ENCODE measurements at regions not wholly inside any gene's neighbourhood (a gene's known extent, or its start where the extent isn't known, plus 50 kb on each side); places are given as distances from the start of the nearest gene placed in this dataset.

DNA sequence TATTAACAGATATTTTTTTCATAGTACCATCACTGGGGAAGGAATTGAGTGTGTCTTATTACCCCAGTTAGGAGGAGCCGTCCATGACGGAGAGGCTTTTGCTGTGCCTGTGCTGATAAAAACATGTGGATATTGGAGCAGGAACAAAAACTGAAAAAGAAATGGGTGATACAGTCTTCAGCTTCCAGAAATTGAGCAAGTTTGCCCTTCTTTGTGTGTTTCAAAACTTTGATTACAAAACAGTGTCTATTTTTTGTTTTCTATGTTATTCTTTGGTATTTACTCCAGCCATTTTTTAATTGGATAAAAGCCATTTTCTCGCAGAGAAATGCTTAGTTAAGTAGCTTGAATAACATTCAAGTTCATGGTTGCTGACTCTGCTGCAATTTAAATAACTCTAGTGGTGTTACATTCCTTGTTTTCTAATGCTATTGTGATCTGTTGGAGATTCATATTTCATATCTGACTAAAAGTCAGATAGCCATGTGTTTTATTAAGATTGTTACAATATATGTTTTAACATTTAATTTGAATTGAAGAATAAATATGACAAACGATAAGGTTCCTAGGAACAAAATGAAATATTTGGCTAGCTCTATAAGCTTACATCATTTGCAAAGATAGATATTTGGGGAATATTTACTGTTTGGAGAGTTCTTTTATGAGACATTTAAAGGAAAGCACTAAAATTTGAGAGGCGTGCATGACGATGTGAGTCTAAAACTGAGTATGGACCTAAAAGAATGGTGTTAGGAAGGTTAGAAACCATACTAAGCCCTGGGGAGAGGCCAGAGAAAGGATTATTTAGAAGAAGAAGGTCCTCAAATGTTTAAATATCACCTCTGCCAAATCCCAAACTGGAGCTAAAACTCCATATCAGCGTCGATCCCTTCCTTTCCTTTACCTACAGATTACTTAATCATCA is 747.3 kb upstream of the CELF2 start:
- no peaks in the 10 kb centered on the region for H3K9me3 ChIP-seq (ENCODE audit: control insufficient read depth in 2 of 2, low read length in 2 of 2)
- no peak overlapping the region for H3K4me3 ChIP-seq (ENCODE audit: low read depth, low read length)
- Mint-ChIP-seq H3K4me1 (no peaks in the 10 kb centered on the region), H3K27me3 (no peaks in the 10 kb centered on the region), H3K27ac (no peak overlapping the region), H3K4me3 (no peak overlapping the region), H3K36me3 (no peaks in the 10 kb centered on the region), H3K9me3 (peaks cover 0 to 3% (median 0%) of the 10 kb centered on the region in 7 donors)
- H3K27me3 ChIP-seq (ENCODE audit: control insufficient read depth, insufficient read depth, low read length) = no peaks in the 10 kb centered on the region
- H3K36me3 ChIP-seq (ENCODE audit: control insufficient read depth, insufficient read depth, low read length) = no peaks in the 10 kb centered on the region
- no peaks in the 10 kb centered on the region for H3K4me1 ChIP-seq (ENCODE audit: control insufficient read depth, insufficient read depth, low read length, poor library complexity, severe bottlenecking)
- H3K27ac ChIP-seq (ENCODE audit: insufficient read depth, low read length, poor library complexity, severe bottlenecking) = no peak overlapping the region
- no peak for DNase-seq
- ATAC-seq (ENCODE audit: low read depth in 2 of 2) = no peak

DNA sequence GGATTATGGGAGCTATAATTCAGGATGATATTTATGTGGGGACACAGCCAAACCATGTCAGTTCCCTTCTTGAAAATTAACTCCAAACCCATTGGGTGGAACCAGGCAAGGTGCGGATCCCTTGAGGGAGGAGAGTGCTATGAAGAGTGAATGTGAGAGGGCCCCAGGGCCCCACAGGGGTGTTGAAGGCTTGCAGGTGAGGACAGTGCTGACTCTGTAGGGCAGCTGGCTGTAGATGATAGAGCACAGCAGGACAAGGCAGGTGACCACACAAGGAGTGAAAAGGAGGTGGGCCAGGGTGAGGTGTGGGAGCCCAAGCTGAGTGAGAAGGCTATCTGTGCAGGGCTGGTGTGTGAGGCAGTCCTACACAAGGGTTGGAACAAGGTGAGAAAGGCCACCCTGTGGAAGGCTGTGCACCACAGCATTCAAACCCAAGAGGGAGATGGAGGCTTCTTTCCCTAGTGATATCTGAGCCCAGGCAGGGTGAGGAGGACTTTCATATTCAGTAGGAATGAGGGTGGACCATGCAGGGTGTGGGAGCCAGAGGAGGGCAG is 746.0 kb upstream of the CELF2 start:
- Histone ChIP-seq H3K4me1 (ENCODE audit: control insufficient read depth, insufficient read depth, low read length, poor library complexity, severe bottlenecking) (no peaks in the 10 kb centered on the region), H3K36me3 (ENCODE audit: control insufficient read depth, insufficient read depth, low read length) (no peaks in the 10 kb centered on the region), H3K4me3 (ENCODE audit: low read depth, low read length) (no peak overlapping the region), H3K27me3 (ENCODE audit: control insufficient read depth, insufficient read depth, low read length) (no peaks in the 10 kb centered on the region), H3K9me3 (ENCODE audit: control insufficient read depth in 2 of 2, low read length in 2 of 2) (no peaks in the 10 kb centered on the region), H3K27ac (ENCODE audit: insufficient read depth, low read length, poor library complexity, severe bottlenecking) (no peak overlapping the region)
- ATAC-seq (ENCODE audit: low read depth in 2 of 2) (no peak), DNase-seq (no peak)
- no peak overlapping the region for H3K27ac Mint-ChIP-seq
- H3K4me3 Mint-ChIP-seq = no peak overlapping the region
- no peaks in the 10 kb centered on the region for H3K36me3 Mint-ChIP-seq
- H3K9me3 Mint-ChIP-seq = peaks cover 0 to 3% (median 0%) of the 10 kb centered on the region in 7 donors
- no peaks in the 10 kb centered on the region for H3K4me1 Mint-ChIP-seq
- H3K27me3 Mint-ChIP-seq = no peaks in the 10 kb centered on the region

DNA sequence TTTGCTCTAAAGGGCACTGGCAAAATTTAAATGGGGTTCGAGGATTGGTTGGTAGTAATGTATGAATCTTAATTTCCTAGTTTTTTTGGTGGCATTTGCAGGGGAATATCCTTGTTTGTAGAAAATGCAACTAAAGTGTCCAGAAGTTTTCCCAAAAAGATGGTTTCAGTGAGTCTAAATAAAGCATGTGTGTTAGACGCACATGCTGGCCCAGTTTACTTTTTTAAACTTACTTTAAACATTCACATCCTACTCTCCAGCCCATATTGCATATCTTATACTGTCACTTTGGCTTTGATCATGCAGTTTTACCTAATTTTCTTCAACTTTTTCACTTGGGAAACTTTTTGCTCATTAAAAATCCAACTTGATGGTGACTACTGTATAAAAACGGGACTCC is 744.0 kb upstream of the CELF2 start:
- no peak overlapping the region for H3K27ac Mint-ChIP-seq
- no peak overlapping the region for H3K4me3 ChIP-seq (ENCODE audit: low read depth, low read length)
- H3K36me3 Mint-ChIP-seq = no peaks in the 10 kb centered on the region
- H3K9me3 Mint-ChIP-seq = peaks cover 0 to 4% (median 0%) of the 10 kb centered on the region in 7 donors
- H3K27ac ChIP-seq (ENCODE audit: insufficient read depth, low read length, poor library complexity, severe bottlenecking) = no peak overlapping the region
- H3K27me3 ChIP-seq (ENCODE audit: control insufficient read depth, insufficient read depth, low read length) = no peaks in the 10 kb centered on the region
- H3K4me3 Mint-ChIP-seq = no peak overlapping the region
- no peaks in the 10 kb centered on the region for H3K4me1 ChIP-seq (ENCODE audit: control insufficient read depth, insufficient read depth, low read length, poor library complexity, severe bottlenecking)
- H3K9me3 ChIP-seq (ENCODE audit: control insufficient read depth in 2 of 2, low read length in 2 of 2) = no peaks in the 10 kb centered on the region
- H3K27me3 Mint-ChIP-seq = no peaks in the 10 kb centered on the region
- no peak for ATAC-seq (ENCODE audit: low read depth in 2 of 2)
- H3K4me1 Mint-ChIP-seq = no peaks in the 10 kb centered on the region
- no peak for DNase-seq
- H3K36me3 ChIP-seq (ENCODE audit: control insufficient read depth, insufficient read depth, low read length) = no peaks in the 10 kb centered on the region

DNA sequence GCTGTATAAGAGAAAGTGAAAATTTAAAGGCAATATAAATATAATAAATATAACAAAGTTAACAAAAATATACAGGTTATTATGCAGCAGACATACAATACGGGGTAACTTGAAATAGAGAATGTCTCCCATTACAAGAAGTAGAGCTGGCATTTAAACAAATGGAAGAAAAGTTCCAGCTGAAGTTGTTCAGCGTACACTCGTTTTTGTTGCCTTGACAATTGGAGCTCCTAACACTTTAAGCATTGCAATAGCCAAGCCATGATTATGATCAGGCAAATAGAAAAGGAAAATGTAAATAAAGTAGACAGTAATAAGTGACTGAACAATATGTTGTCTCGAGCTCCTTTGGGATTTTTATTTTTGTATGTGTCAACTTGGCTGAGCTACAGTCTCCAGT is 737.8 kb upstream of the CELF2 start:
- no peak overlapping the region for H3K27ac Mint-ChIP-seq
- Histone ChIP-seq H3K4me3 (ENCODE audit: low read depth, low read length) (no peak overlapping the region), H3K36me3 (ENCODE audit: control insufficient read depth, insufficient read depth, low read length) (no peaks in the 10 kb centered on the region), H3K27me3 (ENCODE audit: control insufficient read depth, insufficient read depth, low read length) (no peaks in the 10 kb centered on the region), H3K4me1 (ENCODE audit: control insufficient read depth, insufficient read depth, low read length, poor library complexity, severe bottlenecking) (no peaks in the 10 kb centered on the region), H3K9me3 (ENCODE audit: control insufficient read depth in 2 of 2, low read length in 2 of 2) (no peaks in the 10 kb centered on the region), H3K27ac (ENCODE audit: insufficient read depth, low read length, poor library complexity, severe bottlenecking) (no peak overlapping the region)
- H3K27me3 Mint-ChIP-seq = no peaks in the 10 kb centered on the region
- ATAC-seq (ENCODE audit: low read depth in 2 of 2) (no peak), DNase-seq (no peak)
- no peaks in the 10 kb centered on the region for H3K4me1 Mint-ChIP-seq
- peaks cover 0 to 3% (median 1%) of the 10 kb centered on the region in 7 donors for H3K9me3 Mint-ChIP-seq
- no peaks in the 10 kb centered on the region for H3K36me3 Mint-ChIP-seq
- H3K4me3 Mint-ChIP-seq = no peak overlapping the region

DNA sequence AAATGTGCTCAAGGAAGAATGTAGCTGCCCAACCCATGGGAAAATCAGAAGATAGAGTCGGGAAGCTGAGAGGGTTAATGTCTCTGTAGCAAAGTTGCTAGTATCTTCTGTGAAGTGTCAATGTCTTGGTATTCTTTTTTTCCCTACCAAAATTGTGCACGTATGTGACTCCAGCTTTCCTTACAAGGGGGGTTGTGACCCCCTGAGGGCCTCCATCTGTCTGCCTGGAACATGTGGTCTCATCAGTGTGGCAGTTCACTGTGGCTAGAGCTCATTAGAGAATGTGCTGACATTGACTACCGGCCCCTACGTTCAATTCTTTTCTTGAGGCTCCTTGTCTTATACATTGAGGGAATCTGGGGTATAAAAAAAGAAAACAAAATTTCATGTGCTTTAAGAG is 725.2 kb upstream of the CELF2 start:
- H3K9me3 Mint-ChIP-seq = peaks cover 0 to 3% (median 0%) of the 10 kb centered on the region in 7 donors
- no peak for ATAC-seq (ENCODE audit: low read depth in 2 of 2)

DNA sequence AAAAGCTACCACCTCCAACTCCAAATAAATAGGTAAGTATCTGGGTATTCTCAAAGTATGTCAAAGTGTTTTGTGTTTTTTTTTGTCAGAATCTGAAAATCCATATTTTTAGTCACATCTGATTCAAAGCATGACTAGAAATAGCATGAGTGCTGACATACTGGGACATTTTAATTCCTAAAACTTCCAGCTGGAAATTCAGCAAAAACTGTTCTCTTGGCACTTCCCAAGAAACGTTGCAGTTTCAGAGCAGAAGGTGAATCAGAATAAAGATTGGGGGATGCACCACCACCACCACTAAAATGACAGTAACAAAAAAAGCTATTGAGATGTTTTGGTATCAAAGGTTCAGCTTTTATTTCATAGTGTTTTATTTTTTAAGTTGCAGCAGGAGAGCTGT is 724.6 kb upstream of the CELF2 start:
- Histone ChIP-seq H3K4me3 (ENCODE audit: low read depth, low read length) (no peak overlapping the region), H3K27ac (ENCODE audit: insufficient read depth, low read length, poor library complexity, severe bottlenecking) (no peak overlapping the region), H3K27me3 (ENCODE audit: control insufficient read depth, insufficient read depth, low read length) (no peaks in the 10 kb centered on the region), H3K4me1 (ENCODE audit: control insufficient read depth, insufficient read depth, low read length, poor library complexity, severe bottlenecking) (no peaks in the 10 kb centered on the region), H3K36me3 (ENCODE audit: control insufficient read depth, insufficient read depth, low read length) (no peaks in the 10 kb centered on the region), H3K9me3 (ENCODE audit: control insufficient read depth in 2 of 2, low read length in 2 of 2) (no peaks in the 10 kb centered on the region)
- Mint-ChIP-seq H3K36me3 (no peaks in the 10 kb centered on the region), H3K27me3 (no peaks in the 10 kb centered on the region), H3K27ac (no peak overlapping the region), H3K4me3 (no peak overlapping the region), H3K9me3 (peaks cover 0 to 3% (median 0%) of the 10 kb centered on the region in 7 donors), H3K4me1 (no peaks in the 10 kb centered on the region)
- ATAC-seq (ENCODE audit: low read depth in 2 of 2) = no peak
- no peak for DNase-seq

More for the DNA sequence above, 725.2 kb upstream of the CELF2 start:
- Histone ChIP-seq H3K27me3 (ENCODE audit: control insufficient read depth, insufficient read depth, low read length) (no peaks in the 10 kb centered on the region), H3K4me1 (ENCODE audit: control insufficient read depth, insufficient read depth, low read length, poor library complexity, severe bottlenecking) (no peaks in the 10 kb centered on the region), H3K36me3 (ENCODE audit: control insufficient read depth, insufficient read depth, low read length) (no peaks in the 10 kb centered on the region), H3K4me3 (ENCODE audit: low read depth, low read length) (no peak overlapping the region), H3K27ac (ENCODE audit: insufficient read depth, low read length, poor library complexity, severe bottlenecking) (no peak overlapping the region), H3K9me3 (ENCODE audit: control insufficient read depth in 2 of 2, low read length in 2 of 2) (no peaks in the 10 kb centered on the region)
- H3K27me3 Mint-ChIP-seq = no peaks in the 10 kb centered on the region
- H3K4me1 Mint-ChIP-seq = no peaks in the 10 kb centered on the region
- DNase-seq = no peak
- no peak overlapping the region for H3K27ac Mint-ChIP-seq
- no peak overlapping the region for H3K4me3 Mint-ChIP-seq
- H3K36me3 Mint-ChIP-seq = no peaks in the 10 kb centered on the region

DNA sequence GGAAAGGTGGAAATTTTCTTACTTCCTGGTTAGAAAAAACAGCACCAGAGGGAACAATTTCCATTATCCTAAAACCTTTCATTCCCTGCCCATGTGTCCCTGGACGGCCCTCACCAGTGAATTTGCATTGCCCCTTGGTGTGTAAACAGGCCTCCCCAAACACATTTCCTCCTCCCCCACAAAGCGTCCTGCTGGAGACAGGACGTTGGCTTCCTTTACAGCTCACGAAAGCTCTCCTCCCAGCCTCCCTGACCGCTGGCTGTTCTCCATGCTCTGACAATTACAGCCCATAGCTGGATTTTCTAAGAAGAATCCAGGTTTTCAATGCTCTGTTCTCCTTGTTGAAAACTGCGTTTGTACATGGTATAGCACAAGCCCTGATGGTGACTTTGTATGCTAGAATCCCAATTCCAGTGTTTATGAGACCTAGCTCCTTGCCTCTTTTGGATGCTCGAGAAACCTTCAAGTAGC is 724.2 kb upstream of the CELF2 start:
- Mint-ChIP-seq H3K36me3 (no peaks in the 10 kb centered on the region), H3K27me3 (no peaks in the 10 kb centered on the region), H3K4me3 (no peak overlapping the region), H3K27ac (no peak overlapping the region), H3K9me3 (peaks cover 0 to 3% (median 0%) of the 10 kb centered on the region in 7 donors), H3K4me1 (no peaks in the 10 kb centered on the region)
- H3K4me3 ChIP-seq (ENCODE audit: low read depth, low read length) = no peak overlapping the region
- no peaks in the 10 kb centered on the region for H3K36me3 ChIP-seq (ENCODE audit: control insufficient read depth, insufficient read depth, low read length)
- H3K27me3 ChIP-seq (ENCODE audit: control insufficient read depth, insufficient read depth, low read length) = no peaks in the 10 kb centered on the region
- no peaks in the 10 kb centered on the region for H3K4me1 ChIP-seq (ENCODE audit: control insufficient read depth, insufficient read depth, low read length, poor library complexity, severe bottlenecking)
- H3K27ac ChIP-seq (ENCODE audit: insufficient read depth, low read length, poor library complexity, severe bottlenecking) = no peak overlapping the region
- no peak for DNase-seq
- no peaks in the 10 kb centered on the region for H3K9me3 ChIP-seq (ENCODE audit: control insufficient read depth in 2 of 2, low read length in 2 of 2)
- no peak for ATAC-seq (ENCODE audit: low read depth in 2 of 2)
